AG04450 (cell line): ENCODE measurements at regions not wholly inside any gene's neighbourhood (a gene's known extent, or its start where the extent isn't known, plus 50 kb on each side); places are given as distances from the start of the nearest gene placed in this dataset.

ENCODE experiments used
- CTCF ChIA-PET: fragments of 300-600, 350-600 bp; formaldehyde crosslinking; extraction: SDS; loops from one replicate; lab custom pipeline; 2022; ENCODE audit warnings: antibody characterized with exemption, inconsistent platforms; lab: Charles Lee
- POLR2A ChIA-PET: fragments of 350-600 bp; formaldehyde crosslinking; extraction: SDS; loops from one replicate; lab custom pipeline; 2021; ENCODE audit warnings: antibody characterized with exemption, inconsistent platforms; lab: Yijun Ruan, JAX
- DNase-seq: peaks from one replicate; pipeline ENCODE4 v3.0.0-alpha.2; 2011; ENCODE audit warnings: low read depth, low spot score
- H3K27ac ChIP-seq: one replicate; pipeline ENCODE4 v1.5.1; 2012; ENCODE audit warnings: low read depth, low read length, control low read depth
- H3K27me3 ChIP-seq: one replicate; pipeline ENCODE4 v1.6.0; 2012; ENCODE audit warnings: low read length; ENCODE audit not compliant: control insufficient read depth, insufficient read depth
- H3K4me3 ChIP-seq: 2 replicates; pipeline ENCODE4 v1.5.1; 2011; ENCODE audit warnings: mild to moderate bottlenecking, low read depth, low read length, control low read depth
- H3K9me3 ChIP-seq: 2 replicates; pipeline ENCODE4 v1.5.1; 2012; ENCODE audit warnings: low read length; ENCODE audit not compliant: control insufficient read depth, insufficient read depth
- CTCF ChIP-seq: IDR thresholded peaks from 2 replicates; pipeline ENCODE4 v1.5.1; 2011; ENCODE audit warnings: low read depth, low read length, control low read depth, inconsistent platforms

- H3K4me3 ChIP-seq = no peak overlapping the region
- POLR2A ChIA-PET = no interaction called here
- H3K27ac ChIP-seq = no peak overlapping the region
- no peak for TF ChIP-seq CTCF
- CTCF ChIA-PET = no interaction called here
- no peak for DNase-seq
- no peaks in the 10 kb centered on the region for H3K9me3 ChIP-seq
- H3K27me3 ChIP-seq = no peaks in the 10 kb centered on the region
These were observed 55.9 kb upstream of the LOC128125822 start for GRCh38 chr6:63516186-63516944.

- H3K9me3 ChIP-seq = no peaks in the 10 kb centered on the region
- ChIA-PET CTCF (no interaction called here), POLR2A (no interaction called here)
- no peak for TF ChIP-seq CTCF
- no peak overlapping the region for H3K4me3 ChIP-seq
- H3K27ac ChIP-seq = no peak overlapping the region
- H3K27me3 ChIP-seq = no peaks in the 10 kb centered on the region
- DNase-seq = no peak
These were observed 55.1 kb upstream of the LOC128125822 start for GRCh38 chr6:63517221-63517620.

- H3K27me3 ChIP-seq = no peaks in the 10 kb centered on the region
- H3K4me3 ChIP-seq = no peak overlapping the region
- no peaks in the 10 kb centered on the region for H3K9me3 ChIP-seq
- CTCF ChIA-PET = no interaction called here
- H3K27ac ChIP-seq = no peak overlapping the region
- TF ChIP-seq CTCF = no peak
- POLR2A ChIA-PET = no interaction called here
- no peak for DNase-seq
These were observed 50.6 kb upstream of the LOC128125822 start for GRCh38 chr6:63521475-63522210.
